ENCODE measurements at regions not wholly inside any gene's neighbourhood (a gene's known extent, or its start where the extent isn't known, plus 50 kb on each side); places are given as distances from the start of the nearest gene placed in this dataset.

DNA sequence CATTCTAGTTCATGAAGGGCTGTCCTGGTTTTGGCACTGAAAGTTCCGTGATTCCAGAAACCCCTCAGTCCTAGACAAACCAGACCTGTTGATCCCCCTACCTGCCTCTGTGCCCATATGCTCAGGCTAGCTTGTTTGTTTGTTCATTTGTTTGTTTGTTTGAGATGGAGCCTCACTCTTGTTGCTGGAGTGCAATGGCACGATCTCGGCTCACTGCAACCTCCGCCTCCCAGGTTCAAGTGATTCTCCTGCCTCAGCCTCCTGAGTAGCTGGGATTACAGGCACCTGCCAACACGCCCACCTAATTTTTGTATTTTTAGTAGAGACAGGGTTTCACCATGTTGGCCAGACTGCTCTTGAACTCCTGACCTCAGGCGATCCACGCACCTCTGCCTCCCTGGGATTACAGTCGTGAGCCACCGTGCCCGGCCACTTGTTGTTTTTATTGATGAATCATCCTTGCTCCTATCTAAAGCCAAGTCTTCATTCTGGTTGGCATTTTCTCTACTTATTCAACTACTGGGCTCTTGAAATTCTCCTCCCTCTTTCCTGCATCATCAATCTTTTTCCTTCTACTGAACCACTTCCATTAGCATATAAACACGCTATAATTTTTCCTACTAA is 86.3 kb upstream of the BMP2K start:
- H3K9me3 ChIP-seq, result no peaks in the 10 kb centered on the region
- intact Hi-C loops (cut with DNase I), result no loop called here
- no peaks in the 10 kb centered on the region for H3K27me3 ChIP-seq
- no peaks in the 10 kb centered on the region for H3K36me3 ChIP-seq
- H3K4me1 ChIP-seq, result no peaks in the 10 kb centered on the region
- TF ChIP-seq, protein P1, sequence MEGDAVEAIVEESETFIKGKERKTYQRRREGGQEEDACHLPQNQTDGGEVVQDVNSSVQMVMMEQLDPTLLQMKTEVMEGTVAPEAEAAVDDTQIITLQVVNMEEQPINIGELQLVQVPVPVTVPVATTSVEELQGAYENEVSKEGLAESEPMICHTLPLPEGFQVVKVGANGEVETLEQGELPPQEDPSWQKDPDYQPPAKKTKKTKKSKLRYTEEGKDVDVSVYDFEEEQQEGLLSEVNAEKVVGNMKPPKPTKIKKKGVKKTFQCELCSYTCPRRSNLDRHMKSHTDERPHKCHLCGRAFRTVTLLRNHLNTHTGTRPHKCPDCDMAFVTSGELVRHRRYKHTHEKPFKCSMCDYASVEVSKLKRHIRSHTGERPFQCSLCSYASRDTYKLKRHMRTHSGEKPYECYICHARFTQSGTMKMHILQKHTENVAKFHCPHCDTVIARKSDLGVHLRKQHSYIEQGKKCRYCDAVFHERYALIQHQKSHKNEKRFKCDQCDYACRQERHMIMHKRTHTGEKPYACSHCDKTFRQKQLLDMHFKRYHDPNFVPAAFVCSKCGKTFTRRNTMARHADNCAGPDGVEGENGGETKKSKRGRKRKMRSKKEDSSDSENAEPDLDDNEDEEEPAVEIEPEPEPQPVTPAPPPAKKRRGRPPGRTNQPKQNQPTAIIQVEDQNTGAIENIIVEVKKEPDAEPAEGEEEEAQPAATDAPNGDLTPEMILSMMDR (IDR thresholded peaks at IDR 0.05), result no peak
- TF ChIP-seq POLR2AphosphoS5 (IDR thresholded peaks at IDR 0.05), result no peak
- no peak for TF ChIP-seq POLR2A (IDR thresholded peaks at IDR 0.05)
- no peak overlapping the region for H3K4me3 ChIP-seq
- no peak for DNase-seq
- H3K27ac ChIP-seq, result no peak overlapping the region
- 94% methylated on average over 11 of the region's 11 CpGs for WGBS, 2 donors

DNA sequence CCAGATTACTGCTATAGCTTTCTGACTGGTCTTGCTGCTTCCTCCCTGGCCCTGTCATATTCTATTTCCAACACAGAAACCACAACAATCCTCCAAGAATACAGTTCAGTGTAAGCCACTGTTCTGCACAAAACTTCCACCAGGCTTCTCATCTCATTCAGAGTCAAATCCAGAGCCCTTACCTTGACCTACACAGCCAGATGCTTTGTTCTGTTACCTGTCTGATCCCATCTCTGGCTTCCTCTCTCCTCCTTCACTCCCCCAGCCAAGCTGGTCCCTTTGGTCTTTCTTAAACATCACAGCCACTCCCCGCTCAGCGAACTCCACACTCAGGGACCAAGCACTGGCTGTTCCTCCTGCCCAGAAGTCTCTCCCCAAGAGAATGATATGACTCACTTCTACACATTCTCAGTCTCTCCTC is 84.8 kb upstream of the BMP2K start:
- no peak for DNase-seq
- no peaks in the 10 kb centered on the region for H3K27me3 ChIP-seq
- no peak overlapping the region for H3K27ac ChIP-seq
- H3K9me3 ChIP-seq, result no peaks in the 10 kb centered on the region
- H3K36me3 ChIP-seq, result no peaks in the 10 kb centered on the region
- intact Hi-C loops (cut with DNase I), result no loop called here
- H3K4me1 ChIP-seq, result no peaks in the 10 kb centered on the region
- TF ChIP-seq EP300 (IDR thresholded peaks at IDR 0.05), result no peak
- TF ChIP-seq, protein P1 (IDR thresholded peaks at IDR 0.05), result no peak
- TF ChIP-seq POLR2A (IDR thresholded peaks at IDR 0.05), result no peak
- TF ChIP-seq POLR2AphosphoS5 (IDR thresholded peaks at IDR 0.05), result no peak
- WGBS, 2 donors, result 89 to 97% methylated on average over 2 of the region's 2 CpGs
- H3K4me3 ChIP-seq, result no peak overlapping the region

DNA sequence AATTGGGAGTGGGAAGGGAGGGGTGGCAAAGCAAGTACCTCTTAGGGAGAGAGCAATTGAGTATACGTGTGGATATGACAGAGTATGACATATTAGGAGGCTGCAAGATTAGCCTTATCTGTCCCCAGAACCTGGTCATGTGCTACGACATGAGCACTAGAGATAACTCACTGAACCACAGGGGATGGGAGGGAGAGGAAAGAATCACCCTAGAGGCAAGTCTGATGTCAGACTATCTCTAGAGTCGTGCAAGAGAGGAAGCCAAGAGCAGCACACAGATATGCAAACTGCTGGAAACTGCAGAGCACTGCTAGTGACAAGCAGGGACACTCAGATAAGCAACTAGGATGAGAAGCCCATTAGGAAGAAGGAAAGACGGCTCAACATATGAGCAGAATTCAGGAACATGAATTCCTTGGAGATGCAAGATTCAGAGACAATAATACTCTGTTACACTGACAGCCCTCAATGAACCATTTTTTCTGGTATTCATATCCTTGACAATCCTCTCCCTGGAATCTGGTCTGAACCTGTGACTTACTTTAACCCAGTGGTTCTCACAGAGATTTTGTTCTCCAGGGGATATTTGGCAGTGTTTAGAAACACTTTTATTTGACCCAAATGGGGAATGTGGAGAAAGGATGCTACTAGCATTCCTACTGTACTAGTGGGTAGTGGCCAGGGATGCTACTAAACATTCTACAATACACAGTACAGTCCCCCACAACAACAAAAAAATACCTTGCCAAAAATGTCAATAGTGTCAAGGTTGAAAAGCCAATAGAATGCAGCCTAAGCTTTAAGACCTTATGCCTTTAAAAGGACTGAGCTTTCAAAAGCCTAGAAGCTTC is 84.0 kb upstream of the BMP2K start:
- intact Hi-C loops (cut with DNase I), result no loop called here
- no peak overlapping the region for H3K4me3 ChIP-seq
- TF ChIP-seq, protein P1 (IDR thresholded peaks at IDR 0.05), result no peak
- TF ChIP-seq POLR2A (IDR thresholded peaks at IDR 0.05) (no peak), POLR2AphosphoS5 (IDR thresholded peaks at IDR 0.05) (no peak), EP300 (IDR thresholded peaks at IDR 0.05) (no peak)

DNA sequence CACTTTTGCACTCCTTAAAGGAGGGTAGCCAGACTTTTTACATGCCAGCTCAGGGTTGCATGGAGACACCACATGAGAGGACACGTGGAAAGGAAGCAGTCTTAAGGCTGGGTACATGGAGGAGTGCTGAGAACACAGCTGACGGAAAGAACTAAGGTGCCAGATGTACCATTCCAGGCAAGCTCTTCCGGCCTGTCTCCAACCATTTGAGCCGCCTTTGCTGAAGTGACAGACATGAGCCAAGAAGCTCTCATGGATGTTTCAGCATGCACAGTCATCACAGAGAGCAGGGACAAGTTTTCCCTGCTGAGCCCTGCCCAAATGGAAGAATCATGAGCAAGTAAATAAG is 83.4 kb upstream of the BMP2K start:
- WGBS, 2 donors, result 81 to 93% methylated on average over 4 of the region's 4 CpGs
- intact Hi-C loops (cut with DNase I), result no loop called here
- no peaks in the 10 kb centered on the region for H3K4me1 ChIP-seq

More for the DNA sequence above, 84.0 kb upstream of the BMP2K start:
- H3K27me3 ChIP-seq, result no peaks in the 10 kb centered on the region
- H3K36me3 ChIP-seq, result no peaks in the 10 kb centered on the region
- H3K4me1 ChIP-seq, result no peaks in the 10 kb centered on the region
- H3K27ac ChIP-seq, result no peak overlapping the region
- H3K9me3 ChIP-seq, result no peaks in the 10 kb centered on the region
- 54 to 77% methylated on average over 4 of the region's 4 CpGs for WGBS, 2 donors
- DNase-seq, result no peak

More for the DNA sequence above, 83.4 kb upstream of the BMP2K start:
- Histone ChIP-seq H3K4me3 (no peak overlapping the region), H3K27me3 (no peaks in the 10 kb centered on the region), H3K36me3 (no peaks in the 10 kb centered on the region), H3K9me3 (no peaks in the 10 kb centered on the region), H3K27ac (no peak overlapping the region)
- DNase-seq, result no peak
- TF ChIP-seq, protein P1 (IDR thresholded peaks at IDR 0.05), result no peak
- no peak for TF ChIP-seq POLR2AphosphoS5 (IDR thresholded peaks at IDR 0.05)
- no peak for TF ChIP-seq POLR2A (IDR thresholded peaks at IDR 0.05)
- TF ChIP-seq EP300 (IDR thresholded peaks at IDR 0.05), result no peak

Measured in sigmoid colon (tissue), 6 donors.